GM23248 (cell line): ENCODE measurements at regions not wholly inside any gene's neighbourhood (a gene's known extent, or its start where the extent isn't known, plus 50 kb on each side); places are given as distances from the start of the nearest gene placed in this dataset.
A peak's percentile ranks its signal among the peaks of the same experiment; 100 is the strongest.

Experiments
- DNase-seq: peaks from one replicate; pipeline ENCODE4 v3.0.0-alpha.2; 2015
- H2AFZ ChIP-seq: fragments of 200-600 bp; sonication (generic); 2 replicates; pipeline ENCODE4 v1.6.1; 2016; ENCODE audit warnings: antibody characterized with exemption
- H3F3A ChIP-seq: fragments of 200-600 bp; sonication (generic); 2 replicates; pipeline ENCODE4 v1.6.1; 2016; ENCODE audit warnings: mild to moderate bottlenecking, antibody characterized with exemption, mixed run types; ENCODE audit not compliant: insufficient read depth
- H3K27ac ChIP-seq: fragments of 200-600 bp; sonication (generic); 2 replicates; pipeline ENCODE4 v1.5.1; 2016; ENCODE audit warnings: mild to moderate bottlenecking
- H3K27me3 ChIP-seq: fragments of 200-600 bp; sonication (generic); replicated peaks from 2 replicates; pipeline ENCODE4 v1.6.1; 2016; ENCODE audit warnings: mild to moderate bottlenecking; ENCODE audit not compliant: insufficient read depth
- H3K36me3 ChIP-seq: fragments of 200-600 bp; sonication (generic); 2 replicates; pipeline ENCODE4 v1.6.1; 2016; ENCODE audit warnings: low read depth, mild to moderate bottlenecking
- H3K4me1 ChIP-seq: fragments of 200-600 bp; sonication (generic); 2 replicates; pipeline ENCODE4 v1.6.1; 2016; ENCODE audit warnings: mild to moderate bottlenecking; ENCODE audit not compliant: insufficient read depth
- H3K4me2 ChIP-seq: fragments of 200-600 bp; sonication (generic); one replicate; pipeline ENCODE4 v1.6.1; 2016; ENCODE audit warnings: mild to moderate bottlenecking; ENCODE audit not compliant: unreplicated experiment
- H3K4me3 ChIP-seq: fragments of 200-600 bp; sonication (generic); 2 replicates; pipeline ENCODE4 v1.5.1; 2016; ENCODE audit warnings: mild to moderate bottlenecking
- H3K79me2 ChIP-seq: fragments of 200-600 bp; sonication (generic); 2 replicates; pipeline ENCODE4 v1.6.1; 2016; ENCODE audit warnings: mild to moderate bottlenecking; ENCODE audit not compliant: insufficient read depth
- H3K9ac ChIP-seq: fragments of 200-600 bp; sonication (generic); 2 replicates; pipeline ENCODE4 v1.6.1; 2016; ENCODE audit warnings: mild to moderate bottlenecking
- H3K9me2 ChIP-seq: fragments of 200-600 bp; sonication (generic); 2 replicates; pipeline ENCODE4 v1.6.1; 2016; ENCODE audit warnings: mixed run types, mild to moderate bottlenecking, moderate library complexity; ENCODE audit not compliant: insufficient read depth
- H3K9me3 ChIP-seq: fragments of 200-600 bp; sonication (generic); one replicate; pipeline ENCODE4 v1.6.1; 2017; ENCODE audit warnings: low read depth
- H4K20me1 ChIP-seq: fragments of 200-600 bp; sonication (generic); 2 replicates; pipeline ENCODE4 v1.6.0; 2016; ENCODE audit not compliant: insufficient read depth
- EZH2 ChIP-seq: fragments of 200-600 bp; sonication (generic); IDR thresholded peaks from 2 replicates; pipeline ENCODE4 v1.6.1; 2018; ENCODE audit warnings: antibody characterized with exemption, mild to moderate bottlenecking; ENCODE audit not compliant: insufficient read depth, poor library complexity, severe bottlenecking
- EZH2phosphoT487 ChIP-seq: fragments of 200-600 bp; sonication (generic); IDR thresholded peaks from 2 replicates; pipeline ENCODE4 v1.6.1; 2018; ENCODE audit warnings: antibody characterized with exemption, moderate library complexity, mild to moderate bottlenecking, low read depth; ENCODE audit not compliant: insufficient read depth
- WGBS, 2 experiments: methylation state at CpG; one replicate each; pipeline ENCODE4 v1.1.6; 2015 to 2017; ENCODE audit warnings: low lambda C conversion rate in 2 of 2, low coverage in 1 of 2; ENCODE audit errors: missing lambda C conversion rate in 2 of 2; 5-methylcytosine and 5-hydroxymethylcytosine counted together
- in situ Hi-C: fragments of 300-500 bp; cut with MboI; formaldehyde crosslinking; loops from 2 replicates; pipeline ENCODE4 v1.15.0; 2020

GRCh38 chr3:153621953-153622352 lies 459.9 kb downstream of the RAP2B start:
- Histone ChIP-seq H3K9me2 (no peaks in the 10 kb centered on the region), H3K27ac (no peak overlapping the region), H3K4me3 (no peak overlapping the region), H3F3A (no peaks in the 10 kb centered on the region), H3K4me2 (no peak overlapping the region), H2AFZ (peak overlapping the region; percentile 3), H3K36me3 (no peaks in the 10 kb centered on the region), H3K79me2 (no peaks in the 10 kb centered on the region), H4K20me1 (no peaks in the 10 kb centered on the region), H3K9me3 (no peaks in the 10 kb centered on the region), H3K4me1 (no peaks in the 10 kb centered on the region), H3K27me3 (no peaks in the 10 kb centered on the region), H3K9ac (no peak overlapping the region)
- WGBS, 2 experiments: 83 to 97% methylated on average over 2 of the region's 2 CpGs
- TF ChIP-seq EZH2phosphoT487 (no peak), EZH2 (no peak)
- DNase-seq: no peak
- in situ Hi-C loops: no loop called here

GRCh38 chr3:153623834-153624233 lies 461.8 kb downstream of the RAP2B start:
- no peak overlapping the region for H2AFZ ChIP-seq
- in situ Hi-C loops: no loop called here
- no peaks in the 10 kb centered on the region for H3K4me1 ChIP-seq

GRCh38 chr3:153624310-153625030 lies 462.4 kb downstream of the RAP2B start:
- H4K20me1 ChIP-seq: no peaks in the 10 kb centered on the region
- DNase-seq: no peak
- no peak overlapping the region for H3K4me3 ChIP-seq
- H3K9ac ChIP-seq: no peak overlapping the region
- H3K4me1 ChIP-seq: no peaks in the 10 kb centered on the region
- no peaks in the 10 kb centered on the region for H3K36me3 ChIP-seq
- TF ChIP-seq EZH2phosphoT487: no peak
- no peak for TF ChIP-seq EZH2
- no peak overlapping the region for H3K4me2 ChIP-seq
- H3F3A ChIP-seq: no peaks in the 10 kb centered on the region
- no peak overlapping the region for H2AFZ ChIP-seq
- WGBS, 2 experiments: 80 to 84% methylated on average over 6 of the region's 6 CpGs
- no peaks in the 10 kb centered on the region for H3K27me3 ChIP-seq
- H3K27ac ChIP-seq: no peak overlapping the region
- in situ Hi-C loops: no loop called here
- no peaks in the 10 kb centered on the region for H3K9me2 ChIP-seq
- H3K79me2 ChIP-seq: no peaks in the 10 kb centered on the region
- H3K9me3 ChIP-seq: no peaks in the 10 kb centered on the region

More at GRCh38 chr3:153623834-153624233, 461.8 kb downstream of the RAP2B start:
- 94 to 100% methylated on average over 1 of the region's 1 CpG for WGBS, 2 experiments
- Histone ChIP-seq H3K36me3 (no peaks in the 10 kb centered on the region), H3K27me3 (no peaks in the 10 kb centered on the region), H3K9ac (no peak overlapping the region), H3K27ac (no peak overlapping the region), H3K9me2 (no peaks in the 10 kb centered on the region), H4K20me1 (no peaks in the 10 kb centered on the region), H3K4me2 (no peak overlapping the region), H3F3A (no peaks in the 10 kb centered on the region), H3K4me3 (no peak overlapping the region), H3K79me2 (no peaks in the 10 kb centered on the region), H3K9me3 (no peaks in the 10 kb centered on the region)
- no peak for TF ChIP-seq EZH2phosphoT487
- no peak for DNase-seq

- Histone ChIP-seq H2AFZ (no peak overlapping the region), H3K36me3 (no peaks in the 10 kb centered on the region), H3K27me3 (no peaks in the 10 kb centered on the region), H3K4me2 (no peak overlapping the region), H3K27ac (no peak overlapping the region), H3K9ac (no peak overlapping the region), H3F3A (no peaks in the 10 kb centered on the region), H3K4me3 (no peak overlapping the region), H4K20me1 (no peaks in the 10 kb centered on the region), H3K9me2 (no peaks in the 10 kb centered on the region), H3K9me3 (no peaks in the 10 kb centered on the region), H3K79me2 (no peaks in the 10 kb centered on the region), H3K4me1 (no peaks in the 10 kb centered on the region)
- in situ Hi-C loops: no loop called here
- DNase-seq: no peak
- 77 to 82% methylated on average over 3 of the region's 3 CpGs for WGBS, 2 experiments
- no peak for TF ChIP-seq EZH2phosphoT487
- no peak for TF ChIP-seq EZH2
Observed at GRCh38 chr3:153625506-153625905, 463.5 kb downstream of the RAP2B start.
